GM21381 (cell line): ENCODE measurements at regions not wholly inside any gene's neighbourhood (a gene's known extent, or its start where the extent isn't known, plus 50 kb on each side); places are given as distances from the start of the nearest gene placed in this dataset.
A peak's percentile ranks its signal among the peaks of the same experiment; 100 is the strongest.

ENCODE experiments used
- ATAC-seq: cut with Tn5 transposase; IDR thresholded peaks from one replicate; pipeline ENCODE4 v1.9.1; 2021; ENCODE audit warnings: mild to moderate bottlenecking, moderate library complexity; ENCODE audit not compliant: unreplicated experiment

DNA sequence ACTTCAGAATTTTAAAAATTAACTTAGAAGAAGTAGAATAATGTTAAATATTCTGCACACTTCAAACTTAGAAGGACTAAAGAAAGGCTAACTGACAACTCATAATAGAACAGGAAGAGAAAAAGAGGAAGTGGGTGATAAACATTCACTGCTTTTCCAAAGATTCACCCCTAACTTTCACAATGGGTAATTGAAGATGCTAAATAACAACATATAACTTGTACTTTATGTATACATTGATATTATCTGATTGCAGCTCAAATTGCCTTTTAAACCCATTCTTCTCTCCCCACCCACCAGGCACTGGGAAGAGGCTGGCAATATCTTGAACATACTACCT, 376.6 kb downstream of the EFNA5 start:
- ATAC-seq = peak; percentile 43

- no peak for ATAC-seq
These were observed 377.1 kb downstream of the EFNA5 start for GRCh38 chr5:107293541-107294210.

DNA sequence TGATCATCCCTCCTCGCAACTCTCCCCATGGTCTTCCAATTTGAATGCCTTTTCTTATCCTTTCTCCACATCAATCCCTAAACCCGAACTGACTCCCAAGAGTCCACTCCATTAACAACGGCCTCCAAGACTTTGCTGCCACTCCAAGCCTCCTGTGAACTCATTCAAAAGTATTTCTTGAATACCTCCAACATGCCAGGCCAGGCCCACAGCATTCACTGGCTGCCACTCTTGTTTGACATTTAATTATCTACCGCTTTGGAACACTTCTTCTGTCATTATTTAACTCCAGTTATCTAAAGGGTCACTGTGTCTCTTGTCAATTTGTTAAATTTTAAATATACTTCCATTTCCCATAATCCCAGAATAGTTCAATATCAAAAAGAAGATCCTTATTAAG, 378.9 kb downstream of the EFNA5 start:
- ATAC-seq = no peak

DNA sequence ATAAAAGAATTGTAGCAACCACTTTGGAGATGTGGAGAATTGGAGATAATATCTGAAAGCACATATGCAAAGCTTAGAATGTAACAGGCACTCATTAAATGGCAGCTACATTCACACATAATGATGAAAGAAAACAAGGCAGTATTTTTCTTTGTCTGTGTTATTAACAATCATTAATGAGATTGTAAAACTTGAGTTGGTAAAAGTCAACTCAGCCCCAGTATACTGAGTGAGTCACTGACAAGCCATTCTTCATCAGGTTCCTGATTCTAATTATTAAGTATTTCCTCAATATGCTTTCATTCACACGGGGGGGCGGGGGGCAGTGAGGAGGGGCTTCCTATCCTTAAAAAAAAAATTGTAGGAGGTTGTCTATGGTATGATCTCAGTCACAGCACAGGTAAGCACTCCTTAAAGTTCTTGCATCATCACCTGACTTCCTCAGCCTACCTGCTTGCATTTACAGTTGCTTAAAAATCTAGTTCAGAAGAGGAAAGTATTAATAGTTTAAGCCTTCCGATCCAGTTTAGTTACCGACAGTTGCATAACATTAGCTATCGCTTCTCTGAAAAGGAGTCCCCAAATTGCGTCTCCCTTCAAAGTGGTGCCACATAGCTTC, 379.8 kb downstream of the EFNA5 start:
- ATAC-seq = no peak

DNA sequence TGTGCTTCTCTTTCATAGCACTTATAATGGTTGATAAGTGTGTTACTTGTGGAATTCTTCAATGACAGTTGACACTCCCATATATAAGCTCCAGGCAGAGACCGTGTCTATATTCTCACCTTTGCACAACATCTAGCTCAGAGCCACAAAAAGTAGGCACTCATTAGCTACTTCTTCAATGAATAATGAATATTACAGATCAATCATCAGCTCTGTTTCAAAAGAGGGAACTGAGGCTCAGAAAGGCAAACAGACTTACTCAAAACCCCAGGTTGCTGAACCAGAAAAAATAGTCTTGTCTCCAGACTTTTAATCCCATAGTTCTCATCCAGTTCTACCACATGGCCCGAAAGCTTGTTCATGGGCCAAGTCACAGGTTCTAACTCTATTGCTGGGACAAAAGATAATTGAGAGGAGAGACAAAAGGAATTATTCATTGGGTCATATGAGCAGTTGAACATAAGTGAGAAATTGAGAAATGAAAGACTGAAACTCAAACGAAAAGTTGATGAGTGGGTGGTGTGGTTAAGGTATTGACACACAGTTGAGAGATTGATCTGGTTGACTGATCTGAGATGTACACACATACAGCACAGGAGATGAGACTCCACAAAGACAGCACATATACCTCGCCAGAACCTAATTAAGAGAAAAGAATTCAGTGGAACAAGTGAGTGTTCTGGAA, 381.6 kb downstream of the EFNA5 start:
- ATAC-seq = peak; percentile 88

- ATAC-seq = no peak
These were observed 384.2 kb downstream of the EFNA5 start for GRCh38 chr5:107286447-107287098.

GRCh38 chr5:107285772-107286171, 385.0 kb downstream of the EFNA5 start:
- no peak for ATAC-seq

DNA sequence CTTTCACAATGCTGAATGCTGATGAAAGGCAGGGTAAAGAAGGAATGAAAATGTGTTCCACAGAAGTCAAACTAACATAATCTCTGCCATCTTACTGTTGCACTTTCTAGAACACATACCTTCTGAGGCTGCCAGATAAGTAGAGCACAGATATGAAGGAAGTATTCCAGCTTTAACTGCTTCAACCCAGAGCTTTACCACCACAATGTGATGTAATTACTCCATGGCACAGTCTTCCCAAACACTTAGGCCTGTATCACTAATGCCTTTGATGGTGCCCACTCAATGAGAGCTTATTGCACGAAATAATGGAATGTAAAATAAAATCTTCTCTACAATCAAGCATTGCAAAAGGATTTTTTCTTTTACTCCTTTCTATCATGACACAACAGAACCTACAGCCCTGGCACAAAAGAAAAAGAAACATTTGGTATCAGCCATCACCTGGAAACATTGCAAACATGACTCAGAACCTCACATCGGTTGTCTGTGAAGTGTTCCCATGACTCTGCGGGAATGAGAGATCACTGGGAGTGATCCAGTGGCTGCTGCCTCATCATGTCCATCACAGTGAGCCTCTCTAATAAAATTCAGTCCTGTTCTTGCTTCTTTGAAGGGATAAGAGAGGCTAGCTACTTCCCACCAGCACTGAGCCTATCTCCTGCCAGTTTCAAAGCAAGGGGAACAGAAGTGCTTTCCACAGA, 385.8 kb downstream of the EFNA5 start:
- no peak for ATAC-seq

- ATAC-seq = no peak
These were observed 388.7 kb downstream of the EFNA5 start for GRCh38 chr5:107282061-107282460.

DNA sequence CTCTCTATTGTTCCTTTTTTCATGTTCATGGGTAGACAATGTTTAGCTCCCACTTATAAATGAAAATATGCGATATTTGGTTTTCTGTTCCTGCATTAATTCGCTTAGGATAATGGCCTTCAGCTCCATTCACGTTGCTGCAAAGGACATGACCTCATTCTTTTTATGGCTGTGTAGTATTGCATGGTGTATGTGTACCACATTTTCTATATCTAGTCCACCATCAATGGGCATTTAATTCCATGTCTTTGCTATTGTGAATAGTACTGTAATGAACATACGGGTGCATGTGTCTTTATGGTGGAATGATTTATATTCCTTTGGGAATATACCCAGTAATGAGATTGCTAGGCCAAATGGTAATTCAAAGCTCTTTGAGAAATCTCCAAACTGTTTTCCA, 392.0 kb downstream of the EFNA5 start:
- no peak for ATAC-seq

GRCh38 chr5:107277485-107278125, 393.1 kb downstream of the EFNA5 start:
- ATAC-seq = no peak

- ATAC-seq = no peak
These were observed 395.4 kb downstream of the EFNA5 start for GRCh38 chr5:107275333-107275732.

DNA sequence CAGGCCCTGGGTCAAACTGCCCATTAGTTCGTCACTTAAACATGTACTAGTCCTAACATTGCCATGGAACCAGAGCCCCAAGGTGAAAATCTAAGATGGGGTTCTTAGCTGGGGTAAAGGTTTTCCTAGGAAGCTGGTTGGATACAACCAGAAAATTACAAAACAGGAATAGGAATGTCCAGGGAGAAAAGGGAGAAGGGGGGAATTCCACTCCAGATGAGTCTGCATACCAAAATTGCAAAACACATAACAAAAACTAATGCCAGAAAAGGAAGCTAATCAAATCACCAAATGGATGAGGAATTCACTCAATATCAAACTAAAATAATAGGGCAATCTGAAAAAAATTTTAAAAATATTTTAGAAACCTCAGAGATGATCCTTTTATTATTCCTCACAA, 396.2 kb downstream of the EFNA5 start:
- ATAC-seq = no peak

- no peak for ATAC-seq
These were observed 397.8 kb downstream of the EFNA5 start for GRCh38 chr5:107272954-107273353.

DNA sequence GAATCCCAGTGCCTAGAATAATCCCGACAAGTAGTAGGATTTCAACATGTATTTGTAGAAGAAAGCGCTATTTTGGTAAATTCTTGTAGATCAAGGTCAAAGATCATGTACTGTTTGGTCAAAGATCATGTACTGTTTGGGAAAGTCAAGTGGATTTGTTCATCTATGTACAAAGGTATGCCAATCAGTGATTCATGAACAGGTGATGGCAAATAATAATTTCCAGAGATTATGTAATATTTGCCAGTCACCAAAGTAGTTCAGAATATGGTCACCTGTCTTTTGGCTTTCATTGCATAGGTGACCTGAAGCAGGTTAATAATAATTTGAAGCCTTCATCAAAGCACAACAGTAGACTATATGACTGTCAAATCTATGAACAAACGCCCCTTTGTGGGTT, 398.2 kb downstream of the EFNA5 start:
- no peak for ATAC-seq

DNA sequence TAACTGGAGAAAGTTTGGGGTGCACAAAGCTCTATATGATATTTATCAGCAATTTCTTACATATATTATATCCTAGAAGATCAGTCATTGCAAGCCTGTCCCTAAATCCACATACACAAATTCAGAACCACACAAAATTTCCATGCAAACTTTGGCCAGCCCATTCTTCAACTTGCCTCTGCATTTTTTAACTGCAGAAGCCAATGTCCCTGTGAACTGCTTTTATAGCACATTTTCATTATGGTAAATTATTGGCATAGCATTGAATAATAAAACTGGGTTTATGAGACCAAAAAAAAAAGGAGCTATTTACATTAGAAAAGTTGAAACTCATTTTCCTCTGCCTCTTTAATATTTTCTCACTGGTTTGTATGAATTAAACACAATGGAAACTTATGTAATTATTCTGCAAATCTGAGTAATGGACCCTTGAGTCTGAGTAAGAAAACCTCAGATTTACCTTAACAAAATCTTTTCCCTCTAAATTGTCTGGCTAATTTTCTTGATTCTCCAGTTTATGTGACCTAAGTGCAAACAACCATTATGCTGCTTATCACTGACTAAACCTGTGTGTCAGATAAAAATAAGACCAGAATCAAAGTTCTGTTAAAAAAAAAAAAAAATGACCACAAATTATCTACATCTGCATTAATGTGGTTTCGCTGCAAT, 398.9 kb downstream of the EFNA5 start:
- ATAC-seq = no peak

- ATAC-seq = no peak
These were observed 400.2 kb downstream of the EFNA5 start for GRCh38 chr5:107270561-107270960.

DNA sequence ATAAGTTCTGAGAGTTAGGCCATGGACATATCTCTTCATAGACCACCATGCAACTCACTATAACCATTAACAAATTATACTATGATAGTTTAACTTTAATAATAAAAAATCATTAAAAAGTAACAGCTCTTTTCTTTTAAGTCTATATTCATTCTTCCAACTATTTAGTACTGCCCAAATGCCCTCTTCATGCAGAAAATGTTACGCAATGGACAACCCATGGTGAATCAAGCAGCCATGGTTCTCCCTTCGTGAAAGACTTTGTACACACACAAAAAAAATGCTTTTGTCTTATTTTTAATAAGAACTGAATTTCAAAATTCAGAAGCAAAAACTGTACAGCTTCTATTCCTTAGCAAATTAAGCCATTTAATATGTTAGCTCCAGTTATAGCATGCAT, 401.1 kb downstream of the EFNA5 start:
- no peak for ATAC-seq

DNA sequence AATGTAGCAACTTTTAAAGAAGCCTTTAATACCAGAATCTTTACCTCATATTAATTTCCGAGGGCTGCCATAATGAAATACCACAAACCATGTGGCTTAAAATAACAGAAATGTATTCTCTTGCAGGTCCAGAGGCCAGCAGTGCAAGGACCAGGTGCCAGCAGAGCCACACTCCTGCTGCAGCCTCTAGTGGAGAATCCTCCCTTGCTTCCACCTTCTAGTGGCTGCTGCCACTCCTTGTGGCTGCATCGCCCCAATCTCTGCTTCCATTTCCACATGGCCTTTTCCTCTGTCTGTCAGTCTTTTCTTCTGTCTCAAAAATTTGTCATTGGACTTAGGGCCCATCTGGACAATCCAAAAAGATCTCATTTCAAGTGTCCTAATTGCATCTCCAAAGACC, 401.5 kb downstream of the EFNA5 start:
- ATAC-seq = no peak

DNA sequence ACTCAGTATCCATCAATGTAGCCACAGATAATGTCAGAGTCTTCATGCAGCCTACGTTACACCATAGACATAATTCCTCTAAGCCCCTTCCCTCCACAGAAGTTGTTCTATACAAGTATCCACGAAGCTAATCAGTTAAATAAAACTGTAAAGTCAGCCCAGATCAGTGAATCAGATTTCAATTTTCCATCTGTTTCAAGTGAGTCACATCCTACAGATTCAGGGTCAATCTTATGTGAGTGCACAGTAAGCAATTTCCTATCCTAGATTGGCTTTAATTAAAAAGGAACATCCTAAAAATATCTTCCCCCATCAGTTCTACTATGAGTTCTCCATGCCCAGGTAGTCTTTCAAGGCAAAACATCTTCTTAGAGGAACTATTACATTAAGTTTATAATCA, 402.5 kb downstream of the EFNA5 start:
- ATAC-seq = no peak
